ENCODE measurements at regions not wholly inside any gene's neighbourhood (a gene's known extent, or its start where the extent isn't known, plus 50 kb on each side); places are given as distances from the start of the nearest gene placed in this dataset.

- intact Hi-C loops (cut with DNase I; ENCODE audit: low total_unique reads) = no loop called here
- TF ChIP-seq CTCF (IDR thresholded peaks at IDR 0.05) = no peak
- TF ChIP-seq POLR2A (IDR thresholded peaks at IDR 0.05) = no peak
- DNase-seq (ENCODE audit: low spot score in 2 of 2) = no peak
- no peak overlapping the region for H3K4me3 ChIP-seq (ENCODE audit: low read depth, poor library complexity, severe bottlenecking)
- WGBS, 2 donors = 71 to 81% methylated on average over 1 of the region's 1 CpG
Measured at GRCh38 chr15:36430280-36430679, 149.1 kb upstream of the CDIN1 start.

GRCh38 chr15:36430726-36431265, 148.6 kb upstream of the CDIN1 start:
- intact Hi-C loops (cut with DNase I; ENCODE audit: low total_unique reads) = no loop called here
- TF ChIP-seq POLR2A (IDR thresholded peaks at IDR 0.05) (no peak), CTCF (IDR thresholded peaks at IDR 0.05) (no peak)
- WGBS, 2 donors = 89 to 93% methylated on average over 4 of the region's 4 CpGs
- no peak overlapping the region for H3K4me3 ChIP-seq (ENCODE audit: low read depth, poor library complexity, severe bottlenecking)
- no peak for DNase-seq (ENCODE audit: low spot score in 2 of 2)

GRCh38 chr15:36432161-36432560, 147.3 kb upstream of the CDIN1 start:
- no peak overlapping the region for H3K4me3 ChIP-seq (ENCODE audit: low read depth, poor library complexity, severe bottlenecking)
- no peak for DNase-seq (ENCODE audit: low spot score in 2 of 2)
- no peak for TF ChIP-seq POLR2A (IDR thresholded peaks at IDR 0.05)
- no peak for TF ChIP-seq CTCF (IDR thresholded peaks at IDR 0.05)
- WGBS, 2 donors = 83% methylated on average over 2 of the region's 2 CpGs
- intact Hi-C loops (cut with DNase I; ENCODE audit: low total_unique reads) = no loop called here

- no peak for DNase-seq (ENCODE audit: low spot score in 2 of 2)
- H3K4me3 ChIP-seq (ENCODE audit: low read depth, poor library complexity, severe bottlenecking) = no peak overlapping the region
- TF ChIP-seq POLR2A (IDR thresholded peaks at IDR 0.05) (no peak), CTCF (IDR thresholded peaks at IDR 0.05) (no peak)
- intact Hi-C loops (cut with DNase I; ENCODE audit: low total_unique reads) = no loop called here
Measured at GRCh38 chr15:36434177-36434576, 145.2 kb upstream of the CDIN1 start.

- 78 to 86% methylated on average over 3 of the region's 3 CpGs for WGBS, 2 donors
- intact Hi-C loops (cut with DNase I; ENCODE audit: low total_unique reads) = no loop called here
- no peak for DNase-seq (ENCODE audit: low spot score in 2 of 2)
- TF ChIP-seq CTCF (IDR thresholded peaks at IDR 0.05) (no peak), POLR2A (IDR thresholded peaks at IDR 0.05) (no peak)
- H3K4me3 ChIP-seq (ENCODE audit: low read depth, poor library complexity, severe bottlenecking) = no peak overlapping the region
Measured at GRCh38 chr15:36438499-36438898, 140.9 kb upstream of the CDIN1 start.

GRCh38 chr15:36447373-36447772, 132.1 kb upstream of the CDIN1 start:
- TF ChIP-seq CTCF (IDR thresholded peaks at IDR 0.05) = no peak
- no peak for TF ChIP-seq POLR2A (IDR thresholded peaks at IDR 0.05)
- WGBS, 2 donors = 67 to 77% methylated on average over 2 of the region's 2 CpGs
- intact Hi-C loops (cut with DNase I; ENCODE audit: low total_unique reads) = no loop called here
- no peak overlapping the region for H3K4me3 ChIP-seq (ENCODE audit: low read depth, poor library complexity, severe bottlenecking)
- DNase-seq (ENCODE audit: low spot score in 2 of 2) = no peak

Data from lower leg skin (tissue), 4 donors.